Endothelial cell of umbilical vein (primary cell): ENCODE measurements at regions not wholly inside any gene's neighbourhood (a gene's known extent, or its start where the extent isn't known, plus 50 kb on each side); places are given as distances from the start of the nearest gene placed in this dataset.

ENCODE experiments used
- FOS ChIP-seq: IDR thresholded peaks from 2 replicates; pipeline ENCODE4 v1.6.1; 2011; ENCODE audit warnings: mild to moderate bottlenecking, low read length, moderate library complexity, borderline replicate concordance; ENCODE audit not compliant: insufficient read depth
- TF ChIP-seq, protein P1 (sequence below), 2 donors: IDR thresholded peaks; 1 replicate in 1 of 2; 2 replicates in 1 of 2; pipeline ENCODE4 v1.5.1; 2011; ENCODE audit warnings: low read length in 2 of 2, mild to moderate bottlenecking in 2 of 2, moderate library complexity in 2 of 2, control low read depth in 1 of 2, inconsistent platforms in 1 of 2, low read depth in 1 of 2; ENCODE audit not compliant: insufficient read depth in 1 of 2; ENCODE audit errors: extremely low read depth in 1 of 2

DNA sequence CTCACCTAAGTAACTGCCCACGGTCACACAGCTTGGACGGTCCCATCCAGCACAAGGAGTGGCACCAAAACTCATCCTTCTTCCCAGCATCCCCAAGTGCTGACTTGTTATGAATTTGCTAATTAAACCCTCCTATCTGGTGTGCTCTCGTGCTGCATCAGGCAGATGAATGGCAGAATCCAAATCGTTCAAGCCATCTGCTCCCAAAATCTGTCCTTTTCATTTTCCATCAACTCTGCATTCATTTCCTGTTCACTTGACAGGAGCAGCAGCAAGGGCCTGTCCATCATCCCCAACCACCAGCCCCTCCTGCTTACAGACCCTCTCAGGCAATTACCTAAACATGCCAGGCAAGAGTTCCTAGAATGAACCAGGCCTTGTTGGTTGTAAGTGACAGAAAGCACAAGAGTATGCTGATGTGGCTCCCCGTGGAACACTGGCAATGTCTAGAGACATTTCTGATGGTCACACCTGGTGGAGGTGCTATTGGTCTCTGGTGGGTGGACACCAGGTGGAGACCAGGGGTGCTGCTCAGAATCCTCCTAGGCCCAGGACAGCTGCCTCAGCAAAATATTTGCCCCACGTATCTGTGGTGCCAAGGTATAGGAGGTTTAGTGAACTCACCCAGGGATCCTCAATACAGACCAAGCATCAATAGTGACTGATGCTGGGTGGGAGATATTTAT is 832.5 kb downstream of the TBC1D22A start:
- no peak for TF ChIP-seq FOS
- TF ChIP-seq, protein P1, sequence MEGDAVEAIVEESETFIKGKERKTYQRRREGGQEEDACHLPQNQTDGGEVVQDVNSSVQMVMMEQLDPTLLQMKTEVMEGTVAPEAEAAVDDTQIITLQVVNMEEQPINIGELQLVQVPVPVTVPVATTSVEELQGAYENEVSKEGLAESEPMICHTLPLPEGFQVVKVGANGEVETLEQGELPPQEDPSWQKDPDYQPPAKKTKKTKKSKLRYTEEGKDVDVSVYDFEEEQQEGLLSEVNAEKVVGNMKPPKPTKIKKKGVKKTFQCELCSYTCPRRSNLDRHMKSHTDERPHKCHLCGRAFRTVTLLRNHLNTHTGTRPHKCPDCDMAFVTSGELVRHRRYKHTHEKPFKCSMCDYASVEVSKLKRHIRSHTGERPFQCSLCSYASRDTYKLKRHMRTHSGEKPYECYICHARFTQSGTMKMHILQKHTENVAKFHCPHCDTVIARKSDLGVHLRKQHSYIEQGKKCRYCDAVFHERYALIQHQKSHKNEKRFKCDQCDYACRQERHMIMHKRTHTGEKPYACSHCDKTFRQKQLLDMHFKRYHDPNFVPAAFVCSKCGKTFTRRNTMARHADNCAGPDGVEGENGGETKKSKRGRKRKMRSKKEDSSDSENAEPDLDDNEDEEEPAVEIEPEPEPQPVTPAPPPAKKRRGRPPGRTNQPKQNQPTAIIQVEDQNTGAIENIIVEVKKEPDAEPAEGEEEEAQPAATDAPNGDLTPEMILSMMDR (IDR thresholded peaks at IDR 0.05; ENCODE audit: extremely low read depth in 1 of 2, insufficient read depth in 1 of 2, low read depth in 1 of 2, low read length in 2 of 2), result no peak
